HL-60 (cell line): ENCODE measurements at regions not wholly inside any gene's neighbourhood (a gene's known extent, or its start where the extent isn't known, plus 50 kb on each side); places are given as distances from the start of the nearest gene placed in this dataset.

ENCODE experiments used
- CTCF ChIP-seq: IDR thresholded peaks from one replicate; pipeline ENCODE4 v1.5.1; 2011; ENCODE audit warnings: low read length, control low read depth, inconsistent platforms; ENCODE audit not compliant: insufficient read depth
- POLR2AphosphoS5 ChIP-seq: IDR thresholded peaks from 2 replicates; pipeline ENCODE4 v1.6.1; 2012; ENCODE audit warnings: low read depth
- REST ChIP-seq: IDR thresholded peaks from 2 replicates; pipeline ENCODE4 v1.6.1; 2012; ENCODE audit warnings: low read depth; ENCODE audit not compliant: insufficient replicate concordance
- SPI1 ChIP-seq: IDR thresholded peaks from 2 replicates; pipeline ENCODE4 v1.6.1; 2012; ENCODE audit warnings: low read depth, mild to moderate bottlenecking, borderline replicate concordance

- TF ChIP-seq CTCF (no peak), REST (no peak), POLR2AphosphoS5 (no peak), SPI1 (no peak)
Observed at GRCh38 chr6:167404385-167405049, 79.6 kb downstream of the TTLL2 start.
